CD14-positive monocyte (primary cell): ENCODE measurements at regions not wholly inside any gene's neighbourhood (a gene's known extent, or its start where the extent isn't known, plus 50 kb on each side); places are given as distances from the start of the nearest gene placed in this dataset.
"Not testable (repeated sequence)": the region's sequence is repeated elsewhere in the genome, so short reads cannot be mapped to it uniquely, and the experiment has no call there.

Experiments used
- DNase-seq, 3 donors: peaks; one replicate each; pipeline ENCODE4 v3.0.0-alpha.2; 2011 to 2022
- H2AFZ ChIP-seq: 2 replicates; pipeline ENCODE4 v1.6.0; 2012; ENCODE audit warnings: mild to moderate bottlenecking, low read depth, low read length, inconsistent platforms; ENCODE audit not compliant: insufficient read depth, poor library complexity, severe bottlenecking
- H3K27ac ChIP-seq, 2 donors: 1 replicate in 1 of 2; 2 replicates in 1 of 2; pipeline ENCODE4 v1.5.1; 2012 to 2013; ENCODE audit warnings: low read length in 2 of 2, control low read depth in 1 of 2, inconsistent platforms in 1 of 2, low read depth in 1 of 2, mild to moderate bottlenecking in 1 of 2
- H3K27me3 ChIP-seq, 2 donors: one replicate each; pipeline versions ENCODE4 v1.6.0 to v1.6.1; 2011 to 2013; ENCODE audit warnings: low read length in 2 of 2; ENCODE audit not compliant: control insufficient read depth in 2 of 2, insufficient read depth in 2 of 2
- H3K36me3 ChIP-seq, 2 donors: replicated peaks in 1 of 2; 1 replicate in 1 of 2; 2 replicates in 1 of 2; pipeline versions ENCODE4 v1.5.1 to v1.6.1; 2012 to 2013; ENCODE audit warnings: low read length in 2 of 2, control low read depth in 1 of 2, inconsistent platforms in 1 of 2, mild to moderate bottlenecking in 1 of 2; ENCODE audit not compliant: insufficient read depth in 2 of 2, control insufficient read depth in 1 of 2
- H3K4me1 ChIP-seq, 2 donors: 1 replicate in 1 of 2; 2 replicates in 1 of 2; pipeline versions ENCODE4 v1.5.1 to v1.6.1; 2012 to 2013; ENCODE audit warnings: low read length in 2 of 2, control low read depth in 1 of 2, inconsistent platforms in 1 of 2, mild to moderate bottlenecking in 1 of 2, moderate library complexity in 1 of 2; ENCODE audit not compliant: insufficient read depth in 2 of 2, control insufficient read depth in 1 of 2
- H3K4me2 ChIP-seq: replicated peaks from 2 replicates; pipeline ENCODE3; 2012; ENCODE audit warnings: low read length, moderate library complexity, mild to moderate bottlenecking; ENCODE audit not compliant: poor library complexity, severe bottlenecking; ENCODE audit errors: extremely low read depth
- H3K4me3 ChIP-seq, 3 experiments: fragments of 200-600 bp in 1 of 3; sonication (generic) in 1 of 3; replicated peaks in 1 of 3; 1 replicate in 2 of 3; 2 replicates in 1 of 3; pipeline ENCODE4 v1.5.1; 2011 to 2013; ENCODE audit warnings: low read length in 3 of 3, mild to moderate bottlenecking in 3 of 3, control low read depth in 2 of 3, low read depth in 2 of 3, inconsistent platforms in 1 of 3, moderate library complexity in 1 of 3
- H3K79me2 ChIP-seq: 2 replicates; pipeline ENCODE4 v1.6.0; 2012; ENCODE audit warnings: mild to moderate bottlenecking, control low read depth, inconsistent platforms, low read length, moderate library complexity; ENCODE audit not compliant: insufficient read depth
- H3K9ac ChIP-seq: 2 replicates; pipeline ENCODE4 v1.6.0; 2017; ENCODE audit warnings: low read length, mild to moderate bottlenecking; ENCODE audit not compliant: insufficient read depth, poor library complexity, severe bottlenecking
- H3K9me3 ChIP-seq, 2 donors: replicated peaks in 1 of 2; 1 replicate in 1 of 2; 2 replicates in 1 of 2; pipeline versions ENCODE4 v1.5.1 to v1.6.1; 2012 to 2013; ENCODE audit warnings: low read length in 2 of 2, control low read depth in 1 of 2; ENCODE audit not compliant: control insufficient read depth in 1 of 2, insufficient read depth in 1 of 2
- H4K20me1 ChIP-seq: 2 replicates; pipeline ENCODE4 v1.6.0; 2012; ENCODE audit warnings: mild to moderate bottlenecking, low read length, control low read depth, moderate library complexity; ENCODE audit not compliant: insufficient read depth
- H3K27ac Mint-ChIP-seq, 7 donors: one replicate each; pipeline ENCODE4 v1.8.0; 2020; ENCODE audit warnings: mild to moderate bottlenecking in 7 of 7, mixed read lengths in 7 of 7, moderate library complexity in 6 of 7, inconsistent platforms in 2 of 7
- H3K27me3 Mint-ChIP-seq, 3 donors: one replicate each; pipeline ENCODE4 v1.8.0; 2021 to 2022; ENCODE audit warnings: low read depth in 3 of 3, mild to moderate bottlenecking in 3 of 3, mixed read lengths in 3 of 3, moderate library complexity in 3 of 3, inconsistent platforms in 1 of 3
- H3K36me3 Mint-ChIP-seq, 2 donors: one replicate each; pipeline ENCODE4 v1.8.0; 2020; ENCODE audit warnings: mixed read lengths in 2 of 2, inconsistent platforms in 1 of 2, mild to moderate bottlenecking in 1 of 2
- H3K4me1 Mint-ChIP-seq: one replicate; pipeline ENCODE4 v1.8.0; 2020; ENCODE audit warnings: mild to moderate bottlenecking, mixed read lengths
- H3K4me3 Mint-ChIP-seq, 2 donors: one replicate each; pipeline ENCODE4 v1.8.0; 2020; ENCODE audit warnings: mild to moderate bottlenecking in 2 of 2, mixed read lengths in 2 of 2, moderate library complexity in 1 of 2
- H3K9me3 Mint-ChIP-seq, 7 donors: one replicate each; pipeline ENCODE4 v1.8.0; 2020 to 2022; ENCODE audit warnings: mixed read lengths in 7 of 7, mild to moderate bottlenecking in 6 of 7, moderate library complexity in 6 of 7, inconsistent platforms in 2 of 7
- CTCF ChIP-seq: fragments of 200-600 bp; IDR thresholded peaks from one replicate; pipeline ENCODE4 v1.8.0; 2022; ENCODE audit warnings: antibody characterized with exemption, mild to moderate bottlenecking
- WGBS: methylation state at CpG from one replicate; pipeline ENCODE4 v1.1.5; 2013; ENCODE audit warnings: missing lambda C conversion rate; ENCODE audit not compliant: insufficient coverage; 5-methylcytosine and 5-hydroxymethylcytosine counted together
- intact Hi-C, 2 donors: fragments of 100-400 bp; cut with micrococcal nuclease; formaldehyde crosslinking; loops; one replicate each; pipeline versions ENCODE4 v1.15.0 to v1.15.1; 2023

- Histone ChIP-seq H4K20me1 (no peaks in the 10 kb centered on the region), H3K4me1 (no peaks in the 10 kb centered on the region), H3K79me2 (no peaks in the 10 kb centered on the region), H3K4me3 (no peak overlapping the region), H3K9ac (no peak overlapping the region), H2AFZ (no peak overlapping the region), H3K27me3 (no peaks in the 10 kb centered on the region), H3K36me3 (no peaks in the 10 kb centered on the region), H3K27ac (no peak overlapping the region), H3K9me3 (no peaks in the 10 kb centered on the region), H3K4me2 (no peak overlapping the region)
- Mint-ChIP-seq H3K4me1 (no peaks in the 10 kb centered on the region), H3K27me3 (no peaks in the 10 kb centered on the region), H3K4me3 (no peak overlapping the region), H3K36me3 (no peaks in the 10 kb centered on the region), H3K27ac (no peak overlapping the region), H3K9me3 (no peaks in the 10 kb centered on the region)
- no peak for DNase-seq
- TF ChIP-seq CTCF, result no peak
- intact Hi-C loops, result no loop called here
Measured at GRCh38 chr3:186444288-186444687, 82.3 kb upstream of the DGKG start.

- 100% methylated on average over 4 of the region's 9 CpGs for WGBS
- DNase-seq, H3K36me3 Mint-ChIP-seq: not testable (repeated sequence)
Measured at GRCh38 chr3:186442979-186443378, 80.9 kb upstream of the DGKG start.

More at GRCh38 chr3:186442979-186443378, 80.9 kb upstream of the DGKG start:
- H3K4me1 ChIP-seq, H4K20me1 ChIP-seq, intact Hi-C loops, H3K4me3 Mint-ChIP-seq, H3K4me2 ChIP-seq, H3K9me3 Mint-ChIP-seq, H3K36me3 ChIP-seq, H3K4me3 ChIP-seq, H3K27me3 Mint-ChIP-seq, H3K79me2 ChIP-seq, H3K9ac ChIP-seq, H3K27ac ChIP-seq, H3K4me1 Mint-ChIP-seq, H2AFZ ChIP-seq, H3K27ac Mint-ChIP-seq, H3K27me3 ChIP-seq, H3K9me3 ChIP-seq: not testable (repeated sequence)
